ENCODE measurements at regions not wholly inside any gene's neighbourhood (a gene's known extent, or its start where the extent isn't known, plus 50 kb on each side); places are given as distances from the start of the nearest gene placed in this dataset.

- H3K27me3 ChIP-seq (ENCODE audit: insufficient read depth, low read length): no peaks in the 10 kb centered on the region
- no peaks in the 10 kb centered on the region for H3K79me2 ChIP-seq (ENCODE audit: insufficient read depth, low read length)
- no peaks in the 10 kb centered on the region for H3K4me1 ChIP-seq (ENCODE audit: insufficient read depth, low read length)
- no peak overlapping the region for H3K4me3 ChIP-seq (ENCODE audit: insufficient read depth, low read depth, low read length)
- Mint-ChIP-seq H3K9me3 (ENCODE audit: unreplicated experiment) (no peaks in the 10 kb centered on the region), H3K27ac (ENCODE audit: unreplicated experiment) (no peak overlapping the region), H3K4me1 (ENCODE audit: low read depth, unreplicated experiment) (no peaks in the 10 kb centered on the region), H3K36me3 (ENCODE audit: low read depth, unreplicated experiment) (no peaks in the 10 kb centered on the region), H3K27me3 (ENCODE audit: low read depth, unreplicated experiment) (no peaks in the 10 kb centered on the region), H3K4me3 (ENCODE audit: unreplicated experiment) (no peak overlapping the region)
- no peak for DNase-seq (ENCODE audit: low read depth)
- no peaks in the 10 kb centered on the region for H3K9me3 ChIP-seq (ENCODE audit: insufficient read depth, low read depth, low read length)
- no peak overlapping the region for H3K27ac ChIP-seq (ENCODE audit: low read depth, low read length)
- TF ChIP-seq EZH2 (IDR thresholded peaks at IDR 0.05; ENCODE audit: insufficient read depth, low read length): no peak
- TF ChIP-seq, protein P1, sequence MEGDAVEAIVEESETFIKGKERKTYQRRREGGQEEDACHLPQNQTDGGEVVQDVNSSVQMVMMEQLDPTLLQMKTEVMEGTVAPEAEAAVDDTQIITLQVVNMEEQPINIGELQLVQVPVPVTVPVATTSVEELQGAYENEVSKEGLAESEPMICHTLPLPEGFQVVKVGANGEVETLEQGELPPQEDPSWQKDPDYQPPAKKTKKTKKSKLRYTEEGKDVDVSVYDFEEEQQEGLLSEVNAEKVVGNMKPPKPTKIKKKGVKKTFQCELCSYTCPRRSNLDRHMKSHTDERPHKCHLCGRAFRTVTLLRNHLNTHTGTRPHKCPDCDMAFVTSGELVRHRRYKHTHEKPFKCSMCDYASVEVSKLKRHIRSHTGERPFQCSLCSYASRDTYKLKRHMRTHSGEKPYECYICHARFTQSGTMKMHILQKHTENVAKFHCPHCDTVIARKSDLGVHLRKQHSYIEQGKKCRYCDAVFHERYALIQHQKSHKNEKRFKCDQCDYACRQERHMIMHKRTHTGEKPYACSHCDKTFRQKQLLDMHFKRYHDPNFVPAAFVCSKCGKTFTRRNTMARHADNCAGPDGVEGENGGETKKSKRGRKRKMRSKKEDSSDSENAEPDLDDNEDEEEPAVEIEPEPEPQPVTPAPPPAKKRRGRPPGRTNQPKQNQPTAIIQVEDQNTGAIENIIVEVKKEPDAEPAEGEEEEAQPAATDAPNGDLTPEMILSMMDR (IDR thresholded peaks at IDR 0.05; ENCODE audit: insufficient read depth, low read depth, low read length): no peak
- H3K9ac ChIP-seq (ENCODE audit: low read length): no peak overlapping the region
- no peaks in the 10 kb centered on the region for H4K20me1 ChIP-seq (ENCODE audit: insufficient read depth, low read length)
- FAIRE-seq: no peak
- no peak overlapping the region for H3K4me2 ChIP-seq (ENCODE audit: low read length)
- H3K36me3 ChIP-seq (ENCODE audit: insufficient read depth, low read length): no peaks in the 10 kb centered on the region
- H2AFZ ChIP-seq (ENCODE audit: low read depth, low read length): no peak overlapping the region
These were observed 127.5 kb upstream of the OBI1 start for GRCh38 chr13:78786459-78786858.

- Histone ChIP-seq H3K4me2 (ENCODE audit: low read length) (no peak overlapping the region), H2AFZ (ENCODE audit: low read depth, low read length) (no peak overlapping the region), H3K9ac (ENCODE audit: low read length) (no peak overlapping the region), H3K36me3 (ENCODE audit: insufficient read depth, low read length) (no peaks in the 10 kb centered on the region), H3K27me3 (ENCODE audit: insufficient read depth, low read length) (no peaks in the 10 kb centered on the region), H3K27ac (ENCODE audit: low read depth, low read length) (no peak overlapping the region), H3K4me3 (ENCODE audit: insufficient read depth, low read depth, low read length) (no peak overlapping the region), H3K4me1 (ENCODE audit: insufficient read depth, low read length) (no peaks in the 10 kb centered on the region), H3K9me3 (ENCODE audit: insufficient read depth, low read depth, low read length) (no peaks in the 10 kb centered on the region), H4K20me1 (ENCODE audit: insufficient read depth, low read length) (no peaks in the 10 kb centered on the region), H3K79me2 (ENCODE audit: insufficient read depth, low read length) (no peaks in the 10 kb centered on the region)
- TF ChIP-seq, protein P1 (IDR thresholded peaks at IDR 0.05; ENCODE audit: insufficient read depth, low read depth, low read length): no peak
- TF ChIP-seq EZH2 (IDR thresholded peaks at IDR 0.05; ENCODE audit: insufficient read depth, low read length): no peak
- H3K4me3 Mint-ChIP-seq (ENCODE audit: unreplicated experiment): no peak overlapping the region
- H3K36me3 Mint-ChIP-seq (ENCODE audit: low read depth, unreplicated experiment): no peaks in the 10 kb centered on the region
- H3K4me1 Mint-ChIP-seq (ENCODE audit: low read depth, unreplicated experiment): no peaks in the 10 kb centered on the region
- no peak for FAIRE-seq
- no peaks in the 10 kb centered on the region for H3K27me3 Mint-ChIP-seq (ENCODE audit: low read depth, unreplicated experiment)
- no peaks in the 10 kb centered on the region for H3K9me3 Mint-ChIP-seq (ENCODE audit: unreplicated experiment)
- no peak overlapping the region for H3K27ac Mint-ChIP-seq (ENCODE audit: unreplicated experiment)
- no peak for DNase-seq (ENCODE audit: low read depth)
These were observed 126.8 kb upstream of the OBI1 start for GRCh38 chr13:78785764-78786163.

- Histone ChIP-seq H3K4me2 (ENCODE audit: low read length) (no peak overlapping the region), H3K27me3 (ENCODE audit: insufficient read depth, low read length) (no peaks in the 10 kb centered on the region), H3K27ac (ENCODE audit: low read depth, low read length) (no peak overlapping the region), H4K20me1 (ENCODE audit: insufficient read depth, low read length) (no peaks in the 10 kb centered on the region), H3K4me1 (ENCODE audit: insufficient read depth, low read length) (no peaks in the 10 kb centered on the region), H3K9ac (ENCODE audit: low read length) (no peak overlapping the region), H3K36me3 (ENCODE audit: insufficient read depth, low read length) (no peaks in the 10 kb centered on the region), H3K79me2 (ENCODE audit: insufficient read depth, low read length) (no peaks in the 10 kb centered on the region), H3K4me3 (ENCODE audit: insufficient read depth, low read depth, low read length) (no peak overlapping the region), H2AFZ (ENCODE audit: low read depth, low read length) (no peak overlapping the region), H3K9me3 (ENCODE audit: insufficient read depth, low read depth, low read length) (no peaks in the 10 kb centered on the region)
- no peak overlapping the region for H3K4me3 Mint-ChIP-seq (ENCODE audit: unreplicated experiment)
- TF ChIP-seq EZH2 (IDR thresholded peaks at IDR 0.05; ENCODE audit: insufficient read depth, low read length): no peak
- TF ChIP-seq, protein P1 (IDR thresholded peaks at IDR 0.05; ENCODE audit: insufficient read depth, low read depth, low read length): no peak
- H3K27me3 Mint-ChIP-seq (ENCODE audit: low read depth, unreplicated experiment): no peaks in the 10 kb centered on the region
- H3K27ac Mint-ChIP-seq (ENCODE audit: unreplicated experiment): no peak overlapping the region
- no peak for DNase-seq (ENCODE audit: low read depth)
- no peaks in the 10 kb centered on the region for H3K36me3 Mint-ChIP-seq (ENCODE audit: low read depth, unreplicated experiment)
- H3K4me1 Mint-ChIP-seq (ENCODE audit: low read depth, unreplicated experiment): no peaks in the 10 kb centered on the region
- no peaks in the 10 kb centered on the region for H3K9me3 Mint-ChIP-seq (ENCODE audit: unreplicated experiment)
- FAIRE-seq: no peak
These were observed 125.2 kb upstream of the OBI1 start for GRCh38 chr13:78784014-78784750.

Measured in astrocyte (in vitro differentiated cells and primary cell).